ENCODE measurements at regions not wholly inside any gene's neighbourhood (a gene's known extent, or its start where the extent isn't known, plus 50 kb on each side); places are given as distances from the start of the nearest gene placed in this dataset.

GRCh38 chr13:58397596-58398387 lies 766.2 kb downstream of the PCDH17 start:
- H3K4me3 ChIP-seq (ENCODE audit: low read length): no peak overlapping the region
- no peak for TF ChIP-seq CTCF (conservative IDR thresholded peaks at IDR 0.05; ENCODE audit: low read depth, low read length)
- DNase-seq (ENCODE audit: low read depth): no peak

- no peak for TF ChIP-seq CTCF (conservative IDR thresholded peaks at IDR 0.05; ENCODE audit: low read depth, low read length)
- H3K4me3 ChIP-seq (ENCODE audit: low read length): no peak overlapping the region
- no peak for DNase-seq (ENCODE audit: low read depth)
Observed at GRCh38 chr13:58399263-58399662, 767.7 kb downstream of the PCDH17 start.

DNA sequence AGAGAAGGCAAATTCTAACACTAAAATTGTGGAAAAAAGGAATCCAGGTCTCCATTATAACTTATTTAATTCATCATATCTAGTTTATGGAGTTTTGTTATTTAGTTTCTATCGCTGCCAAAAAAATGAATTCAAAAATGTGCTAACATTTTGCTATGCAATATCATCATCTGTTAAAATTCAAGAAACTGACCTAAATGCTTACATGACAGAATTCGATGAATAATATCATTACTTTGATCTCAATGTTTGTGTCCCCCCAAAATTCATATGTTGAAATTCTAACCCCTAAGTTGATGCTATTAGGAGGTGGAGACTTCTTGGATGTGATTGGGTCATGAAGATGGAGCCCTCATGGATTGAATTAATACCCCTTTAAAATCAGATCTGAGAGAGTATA lies 775.0 kb downstream of the PCDH17 start:
- DNase-seq (ENCODE audit: low read depth): no peak
- no peak for TF ChIP-seq CTCF (conservative IDR thresholded peaks at IDR 0.05; ENCODE audit: low read depth, low read length)

DNA sequence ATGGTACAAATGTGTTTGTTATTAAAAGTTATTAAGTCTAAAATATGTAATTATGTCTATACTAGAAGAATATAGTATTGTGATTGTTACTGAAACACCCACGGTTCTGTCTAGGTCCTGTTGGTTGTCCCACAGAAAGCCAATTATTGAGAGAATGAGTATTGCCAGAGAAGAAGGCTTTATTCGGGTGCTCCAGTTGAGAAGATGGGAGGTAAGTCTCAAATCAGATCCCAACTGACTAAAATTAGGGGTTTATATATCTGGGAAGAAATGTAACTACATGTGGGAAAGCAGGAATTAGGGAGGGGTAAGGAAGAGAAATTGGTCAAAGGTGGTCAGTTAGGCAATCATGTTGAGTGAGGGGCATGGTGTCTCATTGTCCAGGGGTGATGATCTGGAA lies 798.4 kb downstream of the PCDH17 start:
- TF ChIP-seq CTCF (conservative IDR thresholded peaks at IDR 0.05; ENCODE audit: low read depth, low read length): no peak
- no peak for DNase-seq (ENCODE audit: low read depth)
- H3K4me3 ChIP-seq (ENCODE audit: low read length): no peak overlapping the region

More for the DNA sequence above, 775.0 kb downstream of the PCDH17 start:
- H3K4me3 ChIP-seq (ENCODE audit: low read length): no peak overlapping the region

DNA sequence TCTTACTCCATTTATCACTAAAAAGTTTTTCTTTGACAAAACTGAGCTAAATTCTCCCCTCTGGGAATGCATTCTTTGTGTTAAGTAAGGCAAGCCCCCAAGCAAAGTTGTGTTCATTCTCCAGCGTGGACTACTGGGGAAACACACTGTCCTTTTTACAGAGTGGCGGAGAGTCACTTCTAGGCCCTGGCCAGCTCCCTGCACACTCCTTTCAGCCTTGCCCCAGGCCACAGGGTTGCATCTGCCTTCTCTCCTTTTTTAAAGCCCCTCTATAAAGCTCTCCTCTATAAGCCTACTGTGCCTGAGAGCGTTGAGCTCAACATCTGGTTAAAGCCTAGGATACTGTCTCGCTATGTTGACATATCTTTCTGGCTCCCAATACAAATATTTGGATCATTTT lies 803.4 kb downstream of the PCDH17 start:
- no peak for DNase-seq (ENCODE audit: low read depth)
- H3K4me3 ChIP-seq (ENCODE audit: low read length): no peak overlapping the region
- no peak for TF ChIP-seq CTCF (conservative IDR thresholded peaks at IDR 0.05; ENCODE audit: low read depth, low read length)

GRCh38 chr13:58437427-58437826 lies 805.9 kb downstream of the PCDH17 start:
- TF ChIP-seq CTCF (conservative IDR thresholded peaks at IDR 0.05; ENCODE audit: low read depth, low read length): no peak
- DNase-seq (ENCODE audit: low read depth): no peak
- no peak overlapping the region for H3K4me3 ChIP-seq (ENCODE audit: low read length)

DNA sequence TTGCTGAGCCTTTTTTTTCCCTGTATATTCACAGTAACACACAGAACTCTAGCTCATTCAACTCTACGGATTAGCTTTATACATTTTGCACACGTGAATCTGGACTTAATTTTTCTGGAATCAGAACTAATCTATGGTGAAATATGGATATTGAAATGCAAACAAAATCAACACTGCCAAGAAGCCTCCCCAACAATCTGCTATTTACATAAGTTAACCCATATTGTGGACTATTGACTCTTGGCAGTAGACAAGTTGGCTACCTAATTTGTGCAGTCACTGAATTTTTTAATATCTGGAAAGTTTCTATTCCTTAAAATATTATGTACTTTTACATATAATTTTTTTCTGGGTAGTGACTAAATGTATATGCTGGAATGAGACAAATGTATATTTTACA lies 815.4 kb downstream of the PCDH17 start:
- no peak overlapping the region for H3K4me3 ChIP-seq (ENCODE audit: low read length)
- no peak for DNase-seq (ENCODE audit: low read depth)
- no peak for TF ChIP-seq CTCF (conservative IDR thresholded peaks at IDR 0.05; ENCODE audit: low read depth, low read length)
